ENCODE measurements at regions not wholly inside any gene's neighbourhood (a gene's known extent, or its start where the extent isn't known, plus 50 kb on each side); places are given as distances from the start of the nearest gene placed in this dataset.

GRCh38 chr12:124370851-124371250 lies 76.0 kb downstream of the RFLNA start:
- intact Hi-C loops (cut with micrococcal nuclease; ENCODE audit: unreplicated experiment) = no loop called here
- Histone ChIP-seq H3K4me2 (ENCODE audit: control insufficient read depth, insufficient read depth) (no peak overlapping the region), H3K27ac (ENCODE audit: control insufficient read depth, insufficient read depth) (no peak overlapping the region), H3K4me3 (no peak overlapping the region), H3K9ac (ENCODE audit: control insufficient read depth, insufficient read depth, low read length) (no peak overlapping the region), H3K4me1 (ENCODE audit: control insufficient read depth, insufficient read depth, low read length) (no peaks in the 10 kb centered on the region), H3K36me3 (ENCODE audit: control insufficient read depth in 2 of 2, insufficient read depth in 2 of 2, low read length in 1 of 2) (peaks cover 0 to 18% of the 10 kb centered on the region in 2 experiments; a peak in 3 of 4 replicates), H3K79me2 (ENCODE audit: control insufficient read depth, insufficient read depth, low read length) (no peaks in the 10 kb centered on the region), H4K20me1 (ENCODE audit: control insufficient read depth, insufficient read depth) (no peaks in the 10 kb centered on the region), H3K9me3 (replicated peaks; ENCODE audit: control insufficient read depth, insufficient read depth, low read length) (no peaks in the 10 kb centered on the region), H2AFZ (ENCODE audit: control insufficient read depth, low read depth, low read length) (no peak overlapping the region), H3K27me3 (replicated peaks in 1 of 2; ENCODE audit: control insufficient read depth in 2 of 2, insufficient read depth in 2 of 2, low read length in 1 of 2) (no peaks in the 10 kb centered on the region)
- CTCF ChIA-PET = no interaction called here
- SMC1A ChIA-PET (ENCODE audit: uncharacterized antibody, unreplicated experiment) = no interaction called here
- no peak for TF ChIP-seq CBX3 (IDR thresholded peaks at IDR 0.05; ENCODE audit: borderline replicate concordance, low read depth)
- TF ChIP-seq, protein P1, sequence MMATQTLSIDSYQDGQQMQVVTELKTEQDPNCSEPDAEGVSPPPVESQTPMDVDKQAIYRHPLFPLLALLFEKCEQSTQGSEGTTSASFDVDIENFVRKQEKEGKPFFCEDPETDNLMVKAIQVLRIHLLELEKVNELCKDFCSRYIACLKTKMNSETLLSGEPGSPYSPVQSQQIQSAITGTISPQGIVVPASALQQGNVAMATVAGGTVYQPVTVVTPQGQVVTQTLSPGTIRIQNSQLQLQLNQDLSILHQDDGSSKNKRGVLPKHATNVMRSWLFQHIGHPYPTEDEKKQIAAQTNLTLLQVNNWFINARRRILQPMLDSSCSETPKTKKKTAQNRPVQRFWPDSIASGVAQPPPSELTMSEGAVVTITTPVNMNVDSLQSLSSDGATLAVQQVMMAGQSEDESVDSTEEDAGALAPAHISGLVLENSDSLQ (IDR thresholded peaks at IDR 0.05) = no peak
- TF ChIP-seq ZNF384 (IDR thresholded peaks at IDR 0.05; ENCODE audit: borderline replicate concordance, low read depth, low read length) = no peak
- TF ChIP-seq, protein P2, sequence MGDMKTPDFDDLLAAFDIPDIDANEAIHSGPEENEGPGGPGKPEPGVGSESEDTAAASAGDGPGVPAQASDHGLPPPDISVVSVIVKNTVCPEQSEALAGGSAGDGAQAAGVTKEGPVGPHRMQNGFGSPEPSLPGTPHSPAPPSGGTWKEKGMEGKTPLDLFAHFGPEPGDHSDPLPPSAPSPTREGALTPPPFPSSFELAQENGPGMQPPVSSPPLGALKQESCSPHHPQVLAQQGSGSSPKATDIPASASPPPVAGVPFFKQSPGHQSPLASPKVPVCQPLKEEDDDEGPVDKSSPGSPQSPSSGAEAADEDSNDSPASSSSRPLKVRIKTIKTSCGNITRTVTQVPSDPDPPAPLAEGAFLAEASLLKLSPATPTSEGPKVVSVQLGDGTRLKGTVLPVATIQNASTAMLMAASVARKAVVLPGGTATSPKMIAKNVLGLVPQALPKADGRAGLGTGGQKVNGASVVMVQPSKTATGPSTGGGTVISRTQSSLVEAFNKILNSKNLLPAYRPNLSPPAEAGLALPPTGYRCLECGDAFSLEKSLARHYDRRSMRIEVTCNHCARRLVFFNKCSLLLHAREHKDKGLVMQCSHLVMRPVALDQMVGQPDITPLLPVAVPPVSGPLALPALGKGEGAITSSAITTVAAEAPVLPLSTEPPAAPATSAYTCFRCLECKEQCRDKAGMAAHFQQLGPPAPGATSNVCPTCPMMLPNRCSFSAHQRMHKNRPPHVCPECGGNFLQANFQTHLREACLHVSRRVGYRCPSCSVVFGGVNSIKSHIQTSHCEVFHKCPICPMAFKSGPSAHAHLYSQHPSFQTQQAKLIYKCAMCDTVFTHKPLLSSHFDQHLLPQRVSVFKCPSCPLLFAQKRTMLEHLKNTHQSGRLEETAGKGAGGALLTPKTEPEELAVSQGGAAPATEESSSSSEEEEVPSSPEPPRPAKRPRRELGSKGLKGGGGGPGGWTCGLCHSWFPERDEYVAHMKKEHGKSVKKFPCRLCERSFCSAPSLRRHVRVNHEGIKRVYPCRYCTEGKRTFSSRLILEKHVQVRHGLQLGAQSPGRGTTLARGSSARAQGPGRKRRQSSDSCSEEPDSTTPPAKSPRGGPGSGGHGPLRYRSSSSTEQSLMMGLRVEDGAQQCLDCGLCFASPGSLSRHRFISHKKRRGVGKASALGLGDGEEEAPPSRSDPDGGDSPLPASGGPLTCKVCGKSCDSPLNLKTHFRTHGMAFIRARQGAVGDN (IDR thresholded peaks at IDR 0.05) = no peak
- no peak for TF ChIP-seq YY1 (IDR thresholded peaks at IDR 0.05; ENCODE audit: low read depth, low read length)
- TF ChIP-seq NRF1 (conservative IDR thresholded peaks at IDR 0.05; ENCODE audit: low read depth, low read length) = no peak
- TF ChIP-seq SMARCA5 (IDR thresholded peaks at IDR 0.05) = no peak
- no peak for TF ChIP-seq SKIL (IDR thresholded peaks at IDR 0.05; ENCODE audit: low read depth, poor library complexity, severe bottlenecking)
- no peak for TF ChIP-seq ZBED1 (IDR thresholded peaks at IDR 0.05; ENCODE audit: borderline replicate concordance)
- TF ChIP-seq BHLHE40 (IDR thresholded peaks at IDR 0.05; ENCODE audit: borderline replicate concordance in 1 of 2, low read depth in 2 of 2, low read length in 1 of 2) = no peak
- no peak for TF ChIP-seq ASH2L (IDR thresholded peaks at IDR 0.05; ENCODE audit: borderline replicate concordance, low read depth)
- in situ Hi-C loops (cut with MboI) = loop anchor here (25.0 kb wide), 1 partner anchor 391 kb away; no protein-coding TSS in a partner anchor
- BruUV-seq (replicated peaks) = no TSS peak
- DNase-seq (ENCODE audit: low read depth, low spot score) (no peak), ATAC-seq (no peak), FAIRE-seq (no peak)
- POLR2A ChIA-PET = no interaction called here
- WGBS (ENCODE audit: insufficient coverage, insufficient replicate concordance, low lambda C conversion rate, missing lambda C conversion rate) = 75% methylated on average over 5 of the region's 7 CpGs
- RAD21 ChIA-PET (ENCODE audit: unreplicated experiment) = no interaction called here

Data from GM12878 (cell line).